ENCODE measurements at regions not wholly inside any gene's neighbourhood (a gene's known extent, or its start where the extent isn't known, plus 50 kb on each side); places are given as distances from the start of the nearest gene placed in this dataset.
"Not testable (repeated sequence)": the region's sequence is repeated elsewhere in the genome, so short reads cannot be mapped to it uniquely, and the experiment has no call there.

- no peak for DNase-seq (ENCODE audit: low read depth in 2 of 2)
Observed at GRCh38 chr7:121744877-121745276, 128.1 kb upstream of the PTPRZ1 start.

GRCh38 chr7:121744319-121744718 lies 128.6 kb upstream of the PTPRZ1 start:
- no peak for DNase-seq (ENCODE audit: low read depth in 2 of 2)

GRCh38 chr7:121741896-121742295 lies 131.1 kb upstream of the PTPRZ1 start:
- no peak for DNase-seq (ENCODE audit: low read depth in 2 of 2)

GRCh38 chr7:121739465-121739864 lies 133.5 kb upstream of the PTPRZ1 start:
- no peak for DNase-seq (ENCODE audit: low read depth in 2 of 2)

- DNase-seq (ENCODE audit: low read depth in 2 of 2) = no peak
Observed at GRCh38 chr7:121730869-121731268, 142.1 kb upstream of the PTPRZ1 start.

GRCh38 chr7:121714559-121715303 lies 158.2 kb upstream of the PTPRZ1 start:
- no peak for DNase-seq (ENCODE audit: low read depth in 2 of 2)

GRCh38 chr7:121712961-121713360 lies 160.0 kb upstream of the PTPRZ1 start:
- DNase-seq (ENCODE audit: low read depth in 2 of 2) = not testable (repeated sequence)

GRCh38 chr7:121697731-121698316 lies 175.1 kb upstream of the PTPRZ1 start:
- DNase-seq (ENCODE audit: low read depth in 2 of 2) = no peak

- no peak for DNase-seq (ENCODE audit: low read depth in 2 of 2)
Observed at GRCh38 chr7:121696954-121697353, 176.0 kb upstream of the PTPRZ1 start.

- DNase-seq (ENCODE audit: low read depth in 2 of 2) = no peak
Observed at GRCh38 chr7:121689749-121690148, 183.2 kb upstream of the PTPRZ1 start.

- DNase-seq (ENCODE audit: low read depth in 2 of 2) = no peak
Observed at GRCh38 chr7:121681700-121682099, 191.3 kb upstream of the PTPRZ1 start.

- no peak for DNase-seq (ENCODE audit: low read depth in 2 of 2)
Observed at GRCh38 chr7:121676168-121676567, 196.8 kb upstream of the PTPRZ1 start.

- DNase-seq (ENCODE audit: low read depth in 2 of 2) = not testable (repeated sequence)
Observed at GRCh38 chr7:121674455-121674854, 198.5 kb upstream of the PTPRZ1 start.

GRCh38 chr7:121669144-121669543 lies 203.8 kb upstream of the PTPRZ1 start:
- DNase-seq (ENCODE audit: low read depth in 2 of 2) = no peak

GRCh38 chr7:121666306-121666705 lies 206.7 kb upstream of the PTPRZ1 start:
- DNase-seq (ENCODE audit: low read depth in 2 of 2) = no peak

- DNase-seq (ENCODE audit: low read depth in 2 of 2) = no peak
Observed at GRCh38 chr7:121643320-121643719, 229.6 kb upstream of the PTPRZ1 start.

GRCh38 chr7:121639705-121640104 lies 233.3 kb upstream of the PTPRZ1 start:
- DNase-seq (ENCODE audit: low read depth in 2 of 2) = no peak

GRCh38 chr7:121638286-121638685 lies 234.7 kb upstream of the PTPRZ1 start:
- no peak for DNase-seq (ENCODE audit: low read depth in 2 of 2)

GRCh38 chr7:121634356-121634755 lies 238.2 kb upstream of the FAM3C start:
- no peak for DNase-seq (ENCODE audit: low read depth in 2 of 2)

- no peak for DNase-seq (ENCODE audit: low read depth in 2 of 2)
Observed at GRCh38 chr7:121633186-121633585, 237.1 kb upstream of the FAM3C start.

GRCh38 chr7:121624958-121625357 lies 228.8 kb upstream of the FAM3C start:
- DNase-seq (ENCODE audit: low read depth in 2 of 2) = peak; percentile 14 to 20

- DNase-seq (ENCODE audit: low read depth in 2 of 2) = no peak
Observed at GRCh38 chr7:121623130-121623872, 227.2 kb upstream of the FAM3C start.

- no peak for DNase-seq (ENCODE audit: low read depth in 2 of 2)
Observed at GRCh38 chr7:121621937-121622336, 225.8 kb upstream of the FAM3C start.
